SU-DHL-6 (cell line): ENCODE measurements at regions not wholly inside any gene's neighbourhood (a gene's known extent, or its start where the extent isn't known, plus 50 kb on each side); places are given as distances from the start of the nearest gene placed in this dataset.

Source experiments
- H2AFZ ChIP-seq: fragments of 200-600 bp; sonication (generic); 2 replicates; pipeline ENCODE4 v1.6.1; 2014; ENCODE audit warnings: low read depth, mild to moderate bottlenecking, moderate library complexity, mixed read lengths, antibody characterized with exemption, low read length; ENCODE audit not compliant: severe bottlenecking
- H3F3A ChIP-seq: fragments of 200-600 bp; shearing (Covaris generic); 2 replicates; pipeline ENCODE4 v1.6.0; 2016; ENCODE audit warnings: antibody characterized with exemption, mild to moderate bottlenecking; ENCODE audit not compliant: insufficient read depth
- H3K27ac ChIP-seq: fragments of 200-600 bp; sonication (generic); 2 replicates; pipeline ENCODE4 v1.5.1; 2016; ENCODE audit warnings: low read depth, mild to moderate bottlenecking, low read length, moderate library complexity, mixed read lengths
- H3K27me3 ChIP-seq: fragments of 200-600 bp; sonication (generic), shearing (Covaris generic); 2 replicates; pipeline ENCODE4 v1.6.0; 2014; ENCODE audit warnings: mild to moderate bottlenecking, low read length
- H3K36me3 ChIP-seq: fragments of 200-600 bp; sonication (generic); 2 replicates; pipeline ENCODE4 v1.6.1; 2014; ENCODE audit warnings: mild to moderate bottlenecking, low read length, mixed read lengths
- H3K4me2 ChIP-seq: fragments of 300-600, 200-600 bp; shearing (Covaris generic), sonication (generic); 2 replicates; pipeline ENCODE4 v1.6.0; 2014; ENCODE audit warnings: low read length, low read depth, mild to moderate bottlenecking; ENCODE audit not compliant: poor library complexity, severe bottlenecking
- H3K4me3 ChIP-seq: fragments of 200-600 bp; sonication (generic); 2 replicates; pipeline ENCODE4 v1.5.1; 2014; ENCODE audit warnings: antibody characterized with exemption, low read length, mild to moderate bottlenecking, mixed read lengths; ENCODE audit not compliant: insufficient read depth, poor library complexity, severe bottlenecking
- H3K79me2 ChIP-seq: fragments of 200-600 bp; sonication (generic); 2 replicates; pipeline ENCODE4 v1.6.1; 2014; ENCODE audit warnings: mild to moderate bottlenecking, low read length, moderate library complexity; ENCODE audit not compliant: insufficient read depth
- H3K9ac ChIP-seq: fragments of 200-600 bp; sonication (generic); 2 replicates; pipeline ENCODE4 v1.7.0; 2014; ENCODE audit warnings: mild to moderate bottlenecking, low read length
- H3K9me2 ChIP-seq: fragments of 200-600 bp; sonication (generic); replicated peaks from 2 replicates; pipeline ENCODE4 v1.6.1; 2014; ENCODE audit warnings: low read length; ENCODE audit not compliant: insufficient read depth
- H3K9me3 ChIP-seq: fragments of 200-600 bp; sonication (generic); 2 replicates; pipeline ENCODE4 v1.6.1; 2014; ENCODE audit warnings: low read length, mixed read lengths; ENCODE audit not compliant: insufficient read depth
- H4K20me1 ChIP-seq: fragments of 200-600 bp; sonication (generic); 2 replicates; pipeline ENCODE4 v1.6.1; 2014; ENCODE audit warnings: low read depth, mild to moderate bottlenecking, antibody characterized with exemption, low read length, moderate library complexity, mixed read lengths
- EZH2phosphoT487 ChIP-seq: fragments of 200-600 bp; sonication (generic), shearing (Covaris generic); conservative IDR thresholded peaks from 2 replicates; pipeline ENCODE4 v1.6.1; 2018; ENCODE audit warnings: mild to moderate bottlenecking, antibody characterized with exemption, low read length, moderate library complexity, mixed read lengths
- TF ChIP-seq, protein P1 (sequence below): fragments of 200-600 bp; sonication (generic); IDR thresholded peaks from one replicate; pipeline ENCODE4 v1.5.1; 2017; ENCODE audit warnings: antibody characterized with exemption, mild to moderate bottlenecking, low read length, moderate library complexity; ENCODE audit not compliant: insufficient read depth, poor library complexity, severe bottlenecking

DNA sequence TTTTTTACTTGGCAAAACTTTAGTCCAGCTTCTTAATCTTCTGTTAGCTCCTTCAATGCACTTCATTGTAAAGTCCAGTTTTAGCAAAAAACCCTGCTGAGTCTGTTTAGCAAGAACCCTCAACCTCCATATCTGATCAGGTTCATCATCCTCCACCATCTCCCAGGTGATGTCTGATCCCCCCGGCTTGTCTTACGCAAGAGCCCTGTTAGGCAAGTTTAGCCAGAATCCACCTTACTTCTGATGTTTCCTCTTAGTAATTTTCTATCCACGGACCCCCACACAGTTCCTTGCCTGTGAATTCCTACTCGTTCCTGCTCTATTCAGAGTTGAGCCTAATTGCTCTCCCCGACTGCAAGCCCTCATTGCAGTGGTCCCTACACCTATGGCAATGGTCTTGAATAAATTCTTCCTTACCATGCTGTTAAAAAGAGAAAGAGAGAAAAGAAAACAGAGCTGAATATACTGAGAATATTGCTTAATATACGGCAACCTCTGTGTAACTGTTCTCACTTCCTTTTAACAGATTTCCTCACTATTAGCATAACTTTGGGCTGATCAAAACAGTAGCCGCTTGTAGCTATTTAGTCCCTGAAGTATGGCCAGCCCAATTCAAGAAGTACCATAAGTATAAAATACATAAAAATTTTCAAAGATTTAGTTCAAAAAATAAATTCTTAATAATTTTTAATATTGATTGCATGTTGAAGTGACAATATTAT, 78.7 kb upstream of the MME start:
- Histone ChIP-seq H3K9me2 (no peaks in the 10 kb centered on the region), H3K4me3 (no peak overlapping the region), H3K9ac (no peak overlapping the region), H4K20me1 (no peaks in the 10 kb centered on the region), H3F3A (no peaks in the 10 kb centered on the region), H3K79me2 (no peaks in the 10 kb centered on the region), H3K4me2 (no peak overlapping the region), H2AFZ (peak overlapping the region; percentile 80), H3K27me3 (no peaks in the 10 kb centered on the region), H3K9me3 (no peaks in the 10 kb centered on the region), H3K27ac (no peak overlapping the region), H3K36me3 (no peaks in the 10 kb centered on the region; the same call in 1 of the 2 replicates)
- no peak for TF ChIP-seq EZH2phosphoT487
- TF ChIP-seq, protein P1, sequence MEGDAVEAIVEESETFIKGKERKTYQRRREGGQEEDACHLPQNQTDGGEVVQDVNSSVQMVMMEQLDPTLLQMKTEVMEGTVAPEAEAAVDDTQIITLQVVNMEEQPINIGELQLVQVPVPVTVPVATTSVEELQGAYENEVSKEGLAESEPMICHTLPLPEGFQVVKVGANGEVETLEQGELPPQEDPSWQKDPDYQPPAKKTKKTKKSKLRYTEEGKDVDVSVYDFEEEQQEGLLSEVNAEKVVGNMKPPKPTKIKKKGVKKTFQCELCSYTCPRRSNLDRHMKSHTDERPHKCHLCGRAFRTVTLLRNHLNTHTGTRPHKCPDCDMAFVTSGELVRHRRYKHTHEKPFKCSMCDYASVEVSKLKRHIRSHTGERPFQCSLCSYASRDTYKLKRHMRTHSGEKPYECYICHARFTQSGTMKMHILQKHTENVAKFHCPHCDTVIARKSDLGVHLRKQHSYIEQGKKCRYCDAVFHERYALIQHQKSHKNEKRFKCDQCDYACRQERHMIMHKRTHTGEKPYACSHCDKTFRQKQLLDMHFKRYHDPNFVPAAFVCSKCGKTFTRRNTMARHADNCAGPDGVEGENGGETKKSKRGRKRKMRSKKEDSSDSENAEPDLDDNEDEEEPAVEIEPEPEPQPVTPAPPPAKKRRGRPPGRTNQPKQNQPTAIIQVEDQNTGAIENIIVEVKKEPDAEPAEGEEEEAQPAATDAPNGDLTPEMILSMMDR = no peak

DNA sequence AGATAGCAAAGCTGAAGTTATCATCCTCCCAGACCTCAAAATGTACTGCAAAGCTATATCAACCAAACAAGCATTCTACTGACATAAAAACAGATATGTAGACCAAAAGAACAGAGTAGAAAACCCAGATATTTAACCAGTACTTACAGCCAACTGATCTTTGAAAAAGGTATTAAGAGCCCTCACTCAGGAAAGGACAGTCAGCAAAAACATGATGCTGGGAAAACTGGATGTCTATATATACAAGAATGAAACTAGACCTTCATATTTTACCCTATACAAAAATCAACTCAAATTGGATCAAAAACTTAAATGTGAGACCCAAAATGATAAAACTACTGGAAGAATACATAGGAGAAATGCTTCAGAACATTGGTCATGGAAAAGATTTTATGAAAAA, 87.5 kb upstream of the MME start:
- Histone ChIP-seq H3K4me2 (no peak overlapping the region), H4K20me1 (no peaks in the 10 kb centered on the region), H3K27ac (no peak overlapping the region), H3K79me2 (no peaks in the 10 kb centered on the region), H3K36me3 (no peaks in the 10 kb centered on the region), H2AFZ (no peak overlapping the region), H3K27me3 (no peaks in the 10 kb centered on the region), H3K9ac (no peak overlapping the region), H3K9me3 (no peaks in the 10 kb centered on the region), H3K4me3 (no peak overlapping the region), H3K9me2 (no peaks in the 10 kb centered on the region), H3F3A (no peaks in the 10 kb centered on the region)
- TF ChIP-seq, protein P1 = no peak

DNA sequence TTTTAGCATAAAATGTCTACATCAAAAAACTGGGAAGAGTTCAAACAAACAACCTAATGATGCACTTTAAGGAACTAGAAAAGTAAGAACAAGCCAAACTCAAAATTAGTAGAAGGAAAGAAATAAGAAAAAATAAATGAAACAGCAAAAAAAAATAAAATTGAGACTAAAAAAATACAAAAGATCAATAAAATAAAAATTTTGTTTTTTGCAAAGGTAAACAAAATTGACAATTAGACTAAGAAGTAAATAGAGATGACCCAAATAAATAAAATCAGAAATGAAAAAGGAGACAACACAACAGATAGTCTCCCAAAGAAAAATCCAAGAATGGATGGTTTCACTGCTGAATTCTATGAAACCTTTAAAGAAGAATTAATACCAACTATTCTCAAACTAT, 89.6 kb upstream of the MME start:
- H3K79me2 ChIP-seq = no peaks in the 10 kb centered on the region
- H3K36me3 ChIP-seq = no peaks in the 10 kb centered on the region
- no peaks in the 10 kb centered on the region for H3K9me3 ChIP-seq
- no peaks in the 10 kb centered on the region for H3K9me2 ChIP-seq
- H3K4me3 ChIP-seq = no peak overlapping the region
- H3K27me3 ChIP-seq = no peaks in the 10 kb centered on the region
- no peak overlapping the region for H2AFZ ChIP-seq
- H3K27ac ChIP-seq = no peak overlapping the region
- H3K9ac ChIP-seq = no peak overlapping the region
- H3F3A ChIP-seq = no peaks in the 10 kb centered on the region
- TF ChIP-seq, protein P1 = no peak
- TF ChIP-seq EZH2phosphoT487 = no peak
- H3K4me2 ChIP-seq = no peak overlapping the region
- H4K20me1 ChIP-seq = no peaks in the 10 kb centered on the region
